Osteoblast (primary cell): ENCODE measurements at regions not wholly inside any gene's neighbourhood (a gene's known extent, or its start where the extent isn't known, plus 50 kb on each side); places are given as distances from the start of the nearest gene placed in this dataset.
A peak's percentile ranks its signal among the peaks of the same experiment; 100 is the strongest.
"Not testable (repeated sequence)": the region's sequence is repeated elsewhere in the genome, so short reads cannot be mapped to it uniquely, and the experiment has no call there.

Experiments used
- DNase-seq: peaks from one replicate; pipeline ENCODE4 v3.0.0; 2011; ENCODE audit warnings: low spot score, mixed read lengths; ENCODE audit not compliant: insufficient read length; ENCODE audit errors: missing footprints
- H2AFZ ChIP-seq: 2 replicates; pipeline ENCODE4 v1.6.0; 2011; ENCODE audit warnings: mild to moderate bottlenecking, low read length
- H3K27ac ChIP-seq: 2 replicates; pipeline ENCODE4 v1.5.1; 2011; ENCODE audit warnings: mild to moderate bottlenecking, low read depth, low read length, moderate library complexity
- H3K27me3 ChIP-seq: 2 replicates; pipeline ENCODE4 v1.6.0; 2012; ENCODE audit warnings: mild to moderate bottlenecking, control low read depth, inconsistent platforms, low read length, moderate library complexity; ENCODE audit not compliant: insufficient read depth
- H3K36me3 ChIP-seq: 2 replicates; pipeline ENCODE4 v1.5.1; 2011; ENCODE audit warnings: mild to moderate bottlenecking, low read length, control low read depth, moderate library complexity; ENCODE audit not compliant: insufficient read depth
- H3K4me1 ChIP-seq: 2 replicates; pipeline ENCODE4 v1.5.1; 2011; ENCODE audit warnings: mild to moderate bottlenecking, low read length, control low read depth, moderate library complexity; ENCODE audit not compliant: insufficient read depth
- H3K4me2 ChIP-seq: 2 replicates; pipeline ENCODE4 v1.6.0; 2011; ENCODE audit warnings: mild to moderate bottlenecking, low read length; ENCODE audit not compliant: insufficient read depth
- H3K4me3 ChIP-seq: fragments of 200-600 bp; sonication (generic); 3 replicates; pipeline ENCODE4 v1.5.1; 2012; ENCODE audit warnings: mild to moderate bottlenecking, low read length, inconsistent platforms; ENCODE audit not compliant: insufficient read depth
- H3K79me2 ChIP-seq: 2 replicates; pipeline ENCODE4 v1.6.0; 2012; ENCODE audit warnings: mild to moderate bottlenecking, low read length, control low read depth, inconsistent platforms; ENCODE audit not compliant: insufficient read depth
- H3K9me3 ChIP-seq: 2 replicates; pipeline ENCODE4 v1.5.1; 2011; ENCODE audit warnings: low read depth, low read length, control low read depth
- H4K20me1 ChIP-seq: 2 replicates; pipeline ENCODE4 v1.6.0; 2012; ENCODE audit warnings: mild to moderate bottlenecking, low read length, control low read depth; ENCODE audit not compliant: insufficient read depth
- CTCF ChIP-seq: IDR thresholded peaks from 2 replicates; pipeline ENCODE4 v1.5.1; 2011; ENCODE audit warnings: mild to moderate bottlenecking, low read depth, low read length, moderate library complexity; ENCODE audit errors: extremely low read depth

DNA sequence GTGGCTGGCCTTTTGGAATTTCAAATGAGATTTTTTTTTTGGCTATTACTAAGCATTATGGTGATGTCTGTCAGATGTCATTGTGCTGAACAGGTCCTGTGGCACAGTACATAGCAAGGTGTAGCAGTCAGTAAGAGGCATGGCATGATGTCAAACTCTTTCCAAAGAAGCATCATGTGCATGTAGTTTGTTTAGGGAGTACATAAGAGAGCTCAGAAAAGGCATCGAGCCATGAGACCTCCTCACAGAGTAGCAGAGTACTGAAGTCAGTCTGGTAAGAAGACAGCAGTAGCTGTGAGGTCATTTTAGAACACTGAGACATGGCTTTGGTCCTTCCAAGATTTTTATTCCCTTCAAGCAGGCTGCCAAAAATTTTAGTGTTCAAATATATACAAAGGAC, 134.9 kb upstream of the SPRED1 start:
- H3K27me3 ChIP-seq, result no peaks in the 10 kb centered on the region
- H3K4me1 ChIP-seq, result no peaks in the 10 kb centered on the region
- H3K9me3 ChIP-seq, result no peaks in the 10 kb centered on the region
- H3K27ac ChIP-seq, result no peak overlapping the region
- H2AFZ ChIP-seq, result no peak overlapping the region
- H3K4me2 ChIP-seq, result no peak overlapping the region
- H3K4me3 ChIP-seq, result no peak overlapping the region
- DNase-seq, result no peak
- no peaks in the 10 kb centered on the region for H3K36me3 ChIP-seq
- no peaks in the 10 kb centered on the region for H3K79me2 ChIP-seq
- no peak for TF ChIP-seq CTCF
- no peaks in the 10 kb centered on the region for H4K20me1 ChIP-seq

- not testable (repeated sequence) for H3K4me3 ChIP-seq, H4K20me1 ChIP-seq, H3K27me3 ChIP-seq, H3K79me2 ChIP-seq, H2AFZ ChIP-seq, H3K4me2 ChIP-seq, H3K4me1 ChIP-seq, DNase-seq, H3K27ac ChIP-seq, H3K9me3 ChIP-seq, H3K36me3 ChIP-seq
Measured at GRCh38 chr15:38119865-38120264, 132.8 kb upstream of the SPRED1 start.

- no peaks in the 10 kb centered on the region for H3K36me3 ChIP-seq
- DNase-seq, result no peak
- no peaks in the 10 kb centered on the region for H3K9me3 ChIP-seq
- H4K20me1 ChIP-seq, result no peaks in the 10 kb centered on the region
- H3K27ac ChIP-seq, result no peak overlapping the region
- no peak for TF ChIP-seq CTCF
- H3K4me1 ChIP-seq, result peaks cover 44% of the 10 kb centered on the region
- H3K4me3 ChIP-seq, result no peak overlapping the region
- H3K27me3 ChIP-seq, result no peaks in the 10 kb centered on the region
- H2AFZ ChIP-seq, result no peak overlapping the region
- no peak overlapping the region for H3K4me2 ChIP-seq
- no peaks in the 10 kb centered on the region for H3K79me2 ChIP-seq
Measured at GRCh38 chr15:38127306-38127771, 125.3 kb upstream of the SPRED1 start.

DNA sequence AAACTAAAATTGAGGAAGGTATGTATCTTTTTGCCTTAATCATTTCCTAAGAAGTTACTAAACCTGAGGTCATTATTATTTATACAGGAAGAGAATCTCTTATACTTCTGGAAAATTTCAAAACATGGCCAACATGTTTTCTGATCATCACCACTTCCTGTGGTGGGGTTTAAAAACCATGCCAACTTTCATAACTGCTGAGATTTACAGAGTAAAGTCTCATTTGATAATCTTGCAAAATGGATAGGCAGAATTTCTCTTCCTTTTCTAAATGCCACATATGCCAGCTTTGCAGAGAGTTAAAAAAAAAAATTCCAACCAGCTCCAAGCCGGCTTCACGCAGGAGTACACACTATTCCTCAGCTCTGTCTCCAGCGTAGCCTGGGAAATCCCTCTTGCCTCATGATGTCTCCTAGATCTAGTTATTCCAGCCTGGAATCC, 124.3 kb upstream of the SPRED1 start:
- Histone ChIP-seq H3K27ac (peak overlapping the region; percentile 90), H3K4me1 (peaks cover 44% of the 10 kb centered on the region), H4K20me1 (no peaks in the 10 kb centered on the region), H3K79me2 (no peaks in the 10 kb centered on the region), H2AFZ (no peak overlapping the region), H3K9me3 (no peaks in the 10 kb centered on the region), H3K4me3 (peak overlapping the region; percentile 6), H3K27me3 (no peaks in the 10 kb centered on the region), H3K4me2 (peak overlapping the region; percentile 88), H3K36me3 (no peaks in the 10 kb centered on the region)
- TF ChIP-seq CTCF, result no peak
- no peak for DNase-seq

DNA sequence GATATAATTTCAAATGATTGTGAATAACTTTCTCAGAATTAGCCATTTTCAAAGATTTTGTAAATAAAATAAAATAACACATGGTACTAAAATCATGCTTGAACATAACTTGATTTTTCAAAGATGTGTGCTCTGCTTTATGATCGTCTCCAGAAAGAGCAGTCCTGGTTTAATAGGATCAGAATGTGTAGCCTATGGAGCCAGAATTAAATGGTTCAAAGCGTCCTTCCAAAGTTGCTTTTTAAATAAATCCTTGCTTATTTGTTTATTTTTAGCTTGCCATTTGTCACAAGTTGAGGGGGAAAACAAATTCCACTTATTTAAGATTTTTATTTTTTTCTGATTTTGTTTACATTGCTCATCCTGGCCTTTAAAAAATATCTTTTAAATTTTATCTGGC, 123.7 kb upstream of the SPRED1 start:
- no peaks in the 10 kb centered on the region for H3K27me3 ChIP-seq
- no peak for DNase-seq
- peak overlapping the region; percentile 88 for H3K4me2 ChIP-seq
- H3K79me2 ChIP-seq, result no peaks in the 10 kb centered on the region
- H3K36me3 ChIP-seq, result no peaks in the 10 kb centered on the region
- peak overlapping the region; percentile 90 for H3K27ac ChIP-seq
- no peak overlapping the region for H2AFZ ChIP-seq
- no peaks in the 10 kb centered on the region for H3K9me3 ChIP-seq
- H3K4me3 ChIP-seq, result no peak overlapping the region
- no peaks in the 10 kb centered on the region for H4K20me1 ChIP-seq
- TF ChIP-seq CTCF, result no peak
- peaks cover 44% of the 10 kb centered on the region for H3K4me1 ChIP-seq
